H1 (cell line): ENCODE measurements at regions not wholly inside any gene's neighbourhood (a gene's known extent, or its start where the extent isn't known, plus 50 kb on each side); places are given as distances from the start of the nearest gene placed in this dataset.

ENCODE experiments used
- CTCF ChIA-PET: fragments of 300-600 bp; sonication (Branson Sonifier 250); formaldehyde crosslinking; loops from one replicate; lab custom pipeline; 2021; ENCODE audit not compliant: partially characterized antibody; lab: Charles Lee
- POLR2A ChIA-PET: fragments of 300-600 bp; sonication (Branson Sonifier 250); formaldehyde crosslinking; loops from one replicate; lab custom pipeline; 2021; ENCODE audit warnings: inconsistent platforms; ENCODE audit not compliant: partially characterized antibody; lab: Charles Lee
- DNase-seq, 2 experiments: peaks; one replicate each; pipeline versions ENCODE4 v3.0.0 to v3.0.0-alpha.2; 2010 to 2022; ENCODE audit warnings: low spot score in 2 of 2, low read depth in 1 of 2, mixed read lengths in 1 of 2
- FAIRE-seq: peaks from 2 replicates; lab custom pipeline; 2011; peaks lifted over from hg19 to GRCh38; lab: Jason Lieb, UNC
- H2AFZ ChIP-seq: 2 replicates; pipeline ENCODE4 v1.8.1; 2012; ENCODE audit warnings: low read length, inconsistent platforms
- H2AK5ac ChIP-seq: 2 replicates; pipeline ENCODE4 v1.6.1; 2013; ENCODE audit warnings: low read depth, low read length
- H2BK120ac ChIP-seq: replicated peaks from 2 replicates; pipeline ENCODE3; 2013; ENCODE audit warnings: low read depth, low read length, inconsistent platforms
- H2BK12ac ChIP-seq: 2 replicates; pipeline ENCODE4 v1.6.1; 2013; ENCODE audit warnings: low read depth, low read length
- H2BK15ac ChIP-seq: 2 replicates; pipeline ENCODE4 v1.6.1; 2013; ENCODE audit warnings: low read length
- H2BK20ac ChIP-seq: 2 replicates; pipeline ENCODE4 v1.6.1; 2013; ENCODE audit warnings: low read length
- H2BK5ac ChIP-seq: 2 replicates; pipeline ENCODE4 v1.6.1; 2013; ENCODE audit warnings: low read depth, low read length
- H3K14ac ChIP-seq: 2 replicates; pipeline ENCODE4 v1.6.1; 2013; ENCODE audit warnings: inconsistent platforms; ENCODE audit not compliant: insufficient read length
- H3K18ac ChIP-seq: 2 replicates; pipeline ENCODE4 v1.6.1; 2013; ENCODE audit warnings: low read length; ENCODE audit errors: extremely low read depth
- H3K23ac ChIP-seq: 2 replicates; pipeline ENCODE4 v1.6.1; 2013; ENCODE audit warnings: inconsistent platforms; ENCODE audit not compliant: insufficient read length
- H3K23me2 ChIP-seq: 2 replicates; pipeline ENCODE4 v1.6.1; 2013; ENCODE audit warnings: low read depth, low read length
- H3K27ac ChIP-seq: 2 replicates; pipeline ENCODE4 v1.6.1; 2011; ENCODE audit warnings: low read depth, low read length, inconsistent platforms
- H3K27me3 ChIP-seq, 4 experiments: replicated peaks in 1 of 4; 1 replicate in 1 of 4; 2 replicates in 3 of 4; pipeline versions ENCODE4 v1.6.1 to v1.8.1; 2011 to 2013; ENCODE audit warnings: low read length in 3 of 4, mild to moderate bottlenecking in 3 of 4, inconsistent platforms in 2 of 4, mixed read lengths in 2 of 4, moderate library complexity in 1 of 4; ENCODE audit not compliant: control insufficient read depth in 3 of 4, insufficient read depth in 3 of 4; ENCODE audit errors: extremely low read depth in 1 of 4
- H3K36me3 ChIP-seq, 4 experiments: 2 replicates each; pipeline versions ENCODE4 v1.6.1 to v1.8.1; 2011 to 2013; ENCODE audit warnings: mild to moderate bottlenecking in 4 of 4, low read length in 3 of 4, moderate library complexity in 2 of 4, control low read depth in 1 of 4, inconsistent platforms in 1 of 4; ENCODE audit not compliant: insufficient read depth in 4 of 4, control insufficient read depth in 2 of 4
- H3K4ac ChIP-seq: replicated peaks from 2 replicates; pipeline ENCODE3; 2013; ENCODE audit warnings: low read length, low read depth, mixed read lengths, inconsistent platforms; ENCODE audit not compliant: insufficient read length
- H3K4me1 ChIP-seq, 4 experiments: replicated peaks in 1 of 4; 1 replicate in 1 of 4; 2 replicates in 3 of 4; pipeline versions ENCODE4 v1.6.1 to v1.8.1; 2011 to 2013; ENCODE audit warnings: low read length in 3 of 4, inconsistent platforms in 2 of 4, mixed read lengths in 1 of 4; ENCODE audit not compliant: insufficient read depth in 4 of 4, control insufficient read depth in 3 of 4
- H3K4me2 ChIP-seq, 2 experiments: 2 replicates each; pipeline versions ENCODE4 v1.6.1 to v1.8.1; 2011 to 2013; ENCODE audit warnings: low read depth in 2 of 2, low read length in 2 of 2, control low read depth in 1 of 2, inconsistent platforms in 1 of 2, mild to moderate bottlenecking in 1 of 2; ENCODE audit not compliant: insufficient read depth in 1 of 2
- H3K4me3 ChIP-seq, 4 experiments: fragments of 200-600, 300-600 bp in 1 of 4; sonication (generic), shearing (Covaris generic), sonication (Bioruptor Twin) in 1 of 4; 2 replicates each; pipeline versions ENCODE4 v1.5.1 to v1.8.1; 2011 to 2016; ENCODE audit warnings: low read length in 4 of 4, low read depth in 3 of 4, control low read depth in 2 of 4, inconsistent platforms in 2 of 4, mild to moderate bottlenecking in 2 of 4, mixed read lengths in 1 of 4, moderate library complexity in 1 of 4; ENCODE audit not compliant: insufficient read depth in 2 of 4; ENCODE audit errors: extremely low read depth in 1 of 4
- H3K56ac ChIP-seq: replicated peaks from 2 replicates; pipeline ENCODE3; 2013; ENCODE audit warnings: low read depth, mild to moderate bottlenecking, mixed read lengths, low read length, inconsistent platforms; ENCODE audit not compliant: insufficient read length
- H3K79me1 ChIP-seq: 2 replicates; pipeline ENCODE4 v1.6.1; 2013; ENCODE audit warnings: low read depth, low read length, control low read depth
- H3K79me2 ChIP-seq, 2 experiments: 2 replicates each; pipeline versions ENCODE4 v1.6.1 to v1.8.1; 2012 to 2013; ENCODE audit warnings: low read length in 2 of 2, mild to moderate bottlenecking in 2 of 2, inconsistent platforms in 1 of 2; ENCODE audit not compliant: insufficient read depth in 2 of 2, control insufficient read depth in 1 of 2
- H3K9ac ChIP-seq, 4 experiments: replicated peaks in 1 of 4; 1 replicate in 1 of 4; 2 replicates in 3 of 4; pipeline versions ENCODE4 v1.6.1 to v1.8.1; 2011 to 2013; ENCODE audit warnings: low read depth in 3 of 4, low read length in 3 of 4, control low read depth in 2 of 4, mild to moderate bottlenecking in 2 of 4, moderate library complexity in 2 of 4, inconsistent platforms in 1 of 4; ENCODE audit errors: extremely low read depth in 1 of 4
- H3K9me3 ChIP-seq, 2 experiments: 2 replicates each; pipeline versions ENCODE4 v1.6.1 to v1.8.1; 2012 to 2013; ENCODE audit warnings: mild to moderate bottlenecking in 2 of 2, moderate library complexity in 2 of 2, control low read depth in 1 of 2, inconsistent platforms in 1 of 2, low read depth in 1 of 2, low read length in 1 of 2, mixed read lengths in 1 of 2; ENCODE audit not compliant: insufficient read depth in 2 of 2
- H4K20me1 ChIP-seq, 2 experiments: replicated peaks in 1 of 2; 2 replicates each; pipeline versions ENCODE3 to v1.8.1; 2011 to 2013; ENCODE audit warnings: inconsistent platforms in 2 of 2, low read length in 2 of 2, mild to moderate bottlenecking in 1 of 2; ENCODE audit not compliant: insufficient read depth in 2 of 2, control insufficient read depth in 1 of 2
- H4K5ac ChIP-seq: 2 replicates; pipeline ENCODE4 v1.6.1; 2013; ENCODE audit warnings: low read length, low read depth, mixed read lengths, inconsistent platforms; ENCODE audit not compliant: insufficient read length
- H4K8ac ChIP-seq: 2 replicates; pipeline ENCODE4 v1.8.0; 2013; ENCODE audit warnings: mild to moderate bottlenecking, moderate library complexity, low read length, inconsistent platforms; ENCODE audit not compliant: insufficient read depth; ENCODE audit errors: extremely low read depth
- H4K91ac ChIP-seq: replicated peaks from 2 replicates; pipeline ENCODE3; 2013; ENCODE audit warnings: low read length, mixed read lengths, inconsistent platforms; ENCODE audit not compliant: insufficient read length
- BACH1 ChIP-seq: IDR thresholded peaks from 2 replicates; pipeline ENCODE4 v1.6.1; 2012; ENCODE audit warnings: low read length, improper control_type of control experiment
- BRCA1 ChIP-seq: IDR thresholded peaks from 2 replicates; pipeline ENCODE4 v1.6.1; 2012; ENCODE audit warnings: low read depth, low read length, improper control_type of control experiment
- CHD2 ChIP-seq: IDR thresholded peaks from 2 replicates; pipeline ENCODE4 v1.6.1; 2012; ENCODE audit warnings: low read length, improper control_type of control experiment
- CTBP2 ChIP-seq: IDR thresholded peaks from 2 replicates; pipeline ENCODE4 v1.7.0; 2011; ENCODE audit warnings: borderline replicate concordance, mild to moderate bottlenecking, moderate library complexity, mixed read lengths, low read length; ENCODE audit not compliant: insufficient read depth, insufficient read length
- EP300 ChIP-seq, 2 experiments: IDR thresholded peaks; 1 replicate in 1 of 2; 2 replicates in 1 of 2; pipeline ENCODE4 v1.6.1; 2011 to 2012; ENCODE audit warnings: low read depth in 2 of 2, low read length in 2 of 2, mild to moderate bottlenecking in 2 of 2, borderline replicate concordance in 1 of 2, inconsistent platforms in 1 of 2, moderate library complexity in 1 of 2
- KDM4A ChIP-seq: IDR thresholded peaks from one replicate; pipeline ENCODE4 v1.7.1; 2012; ENCODE audit warnings: low read depth, mild to moderate bottlenecking, moderate library complexity, low read length, inconsistent platforms; ENCODE audit not compliant: severe bottlenecking
- NRF1 ChIP-seq: IDR thresholded peaks from 2 replicates; pipeline ENCODE4 v1.6.1; 2011; ENCODE audit warnings: mild to moderate bottlenecking, low read depth, low read length, improper control_type of control experiment
- POU5F1 ChIP-seq: IDR thresholded peaks from 2 replicates; pipeline ENCODE4 v1.6.1; 2011; ENCODE audit warnings: low read depth, mild to moderate bottlenecking, low read length, moderate library complexity
- SIN3A ChIP-seq, 2 experiments: IDR thresholded peaks in 1 of 2; conservative IDR thresholded peaks in 1 of 2; 2 replicates each; pipeline ENCODE4 v1.6.1; 2011 to 2012; ENCODE audit warnings: low read length in 2 of 2, improper control_type of control experiment in 1 of 2, low read depth in 1 of 2, mild to moderate bottlenecking in 1 of 2
- SUZ12 ChIP-seq: fragments of 200-600 bp; sonication (generic); IDR thresholded peaks from 2 replicates; pipeline ENCODE4 v1.6.1; 2012; ENCODE audit warnings: mild to moderate bottlenecking, inconsistent platforms, low read length, moderate library complexity, mixed read lengths
- TAF7 ChIP-seq: optimal IDR thresholded peaks from 2 replicates; pipeline ENCODE3; 2011; ENCODE audit warnings: low read depth, mild to moderate bottlenecking, inconsistent platforms, low read length, moderate library complexity, borderline replicate concordance
- YY1 ChIP-seq: IDR thresholded peaks from 2 replicates; pipeline ENCODE4 v1.6.1; 2011; ENCODE audit warnings: low read depth, mild to moderate bottlenecking, low read length
- WGBS, 2 experiments: shearing (Covaris generic) in 1 of 2; methylation state at CpG; one replicate each; pipeline versions ENCODE4 v1.1.6 to v1.1.7; 2013 to 2015; ENCODE audit warnings: low lambda C conversion rate in 2 of 2, mixed read lengths in 2 of 2, inconsistent platforms in 1 of 2, low coverage in 1 of 2, missing lambda C conversion rate in 1 of 2; ENCODE audit not compliant: insufficient replicate concordance in 2 of 2, insufficient coverage in 1 of 2, insufficient read length in 1 of 2; ENCODE audit errors: extremely low coverage in 1 of 2, missing lambda C conversion rate in 1 of 2; 5-methylcytosine and 5-hydroxymethylcytosine counted together
- TF ChIP-seq, protein P1 (sequence below): IDR thresholded peaks from 2 replicates; pipeline ENCODE4 v1.6.1; 2011; ENCODE audit warnings: low read length, improper control_type of control experiment

DNA sequence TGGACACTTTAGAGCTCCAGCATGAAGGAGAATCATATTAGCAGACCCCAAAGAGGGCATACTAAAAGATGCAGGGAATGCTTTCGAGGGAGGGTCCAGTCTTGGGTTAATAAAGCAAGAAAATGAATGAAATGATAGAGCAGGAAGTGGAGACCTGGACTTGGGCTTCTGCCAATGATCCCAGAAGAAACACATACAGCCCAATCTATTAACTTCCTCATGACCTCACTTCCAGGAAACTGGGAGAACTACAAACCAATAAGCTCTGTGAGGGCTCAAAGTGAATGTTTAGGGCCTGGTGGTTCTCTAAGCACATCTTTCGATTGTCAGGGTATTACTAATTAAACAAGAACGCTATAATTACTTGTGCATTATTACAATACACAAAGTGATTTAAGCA lies 53.6 kb upstream of the SSX2IP start:
- Histone ChIP-seq H4K8ac (no peak overlapping the region), H2BK120ac (no peak overlapping the region), H3K56ac (no peak overlapping the region), H3K36me3 (no peaks in the 10 kb centered on the region), H2BK20ac (no peak overlapping the region), H2BK5ac (no peak overlapping the region), H3K14ac (no peak overlapping the region), H3K4ac (no peak overlapping the region), H3K23me2 (no peaks in the 10 kb centered on the region), H3K4me1 (peaks cover 0 to 16% (median 6%) of the 10 kb centered on the region in 4 experiments; a peak in 4 of 7 replicates), H3K23ac (no peak overlapping the region), H3K4me3 (no peak overlapping the region), H2BK12ac (no peak overlapping the region), H3K18ac (no peak overlapping the region), H4K20me1 (no peaks in the 10 kb centered on the region), H3K27ac (no peak overlapping the region), H2AFZ (no peak overlapping the region), H2AK5ac (no peak overlapping the region), H3K4me2 (no peak overlapping the region), H4K5ac (no peak overlapping the region), H4K91ac (no peak overlapping the region), H3K9ac (no peak overlapping the region), H2BK15ac (no peak overlapping the region), H3K9me3 (no peaks in the 10 kb centered on the region), H3K79me2 (no peaks in the 10 kb centered on the region), H3K79me1 (no peaks in the 10 kb centered on the region), H3K27me3 (no peaks in the 10 kb centered on the region)
- CTCF ChIA-PET = interaction anchor here (0.6 to 6.1 kb wide), 5 partner anchors 10 to 74 kb away, joined by 3 to 34 read pairs (median 4); no protein-coding TSS in a partner anchor
- no peak for FAIRE-seq
- POLR2A ChIA-PET = no interaction called here
- DNase-seq = no peak
- 92% methylated on average over 3 of the region's 3 CpGs; no CpG with 5 or more reads in 1 of the 2 experiments for WGBS, 2 experiments
- TF ChIP-seq KDM4A (no peak), EP300 (IDR thresholded peaks at IDR 0.05; ENCODE audit: borderline replicate concordance in 1 of 2, low read depth in 2 of 2, low read length in 2 of 2) (no peak), YY1 (no peak), TAF7 (no peak), NRF1 (no peak), SIN3A (conservative IDR thresholded peaks at IDR 0.05 in 1 of 2, IDR thresholded peaks at IDR 0.05 in 1 of 2; ENCODE audit: low read depth in 1 of 2, low read length in 2 of 2) (no peak), BRCA1 (no peak), BACH1 (no peak), SUZ12 (no peak), CTBP2 (no peak), POU5F1 (no peak), CHD2 (no peak)
- TF ChIP-seq, protein P1, sequence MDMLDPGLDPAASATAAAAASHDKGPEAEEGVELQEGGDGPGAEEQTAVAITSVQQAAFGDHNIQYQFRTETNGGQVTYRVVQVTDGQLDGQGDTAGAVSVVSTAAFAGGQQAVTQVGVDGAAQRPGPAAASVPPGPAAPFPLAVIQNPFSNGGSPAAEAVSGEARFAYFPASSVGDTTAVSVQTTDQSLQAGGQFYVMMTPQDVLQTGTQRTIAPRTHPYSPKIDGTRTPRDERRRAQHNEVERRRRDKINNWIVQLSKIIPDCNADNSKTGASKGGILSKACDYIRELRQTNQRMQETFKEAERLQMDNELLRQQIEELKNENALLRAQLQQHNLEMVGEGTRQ = no peak
